ENCODE measurements at regions not wholly inside any gene's neighbourhood (a gene's known extent, or its start where the extent isn't known, plus 50 kb on each side); places are given as distances from the start of the nearest gene placed in this dataset.
"Not testable (repeated sequence)": the region's sequence is repeated elsewhere in the genome, so short reads cannot be mapped to it uniquely, and the experiment has no call there.

GRCh38 chr9:78903581-78903980 lies 606.7 kb downstream of the PSAT1 start:
- no peak for DNase-seq (ENCODE audit: low spot score)

GRCh38 chr9:78904686-78905085 lies 607.8 kb downstream of the PSAT1 start:
- DNase-seq (ENCODE audit: low spot score): no peak

- DNase-seq (ENCODE audit: low spot score): no peak
These were observed 608.5 kb downstream of the PSAT1 start for GRCh38 chr9:78905387-78905786.

GRCh38 chr9:78905986-78906755 lies 609.2 kb downstream of the PSAT1 start:
- no peak for DNase-seq (ENCODE audit: low spot score)

- DNase-seq (ENCODE audit: low spot score): no peak
These were observed 612.6 kb downstream of the PSAT1 start for GRCh38 chr9:78909566-78909965.

- not testable (repeated sequence) for DNase-seq (ENCODE audit: low spot score)
These were observed 620.0 kb downstream of the PSAT1 start for GRCh38 chr9:78916884-78917283.

- no peak for DNase-seq (ENCODE audit: low spot score)
These were observed 622.1 kb downstream of the PSAT1 start for GRCh38 chr9:78918976-78919375.

GRCh38 chr9:78919701-78920100 lies 622.8 kb downstream of the PSAT1 start:
- no peak for DNase-seq (ENCODE audit: low spot score)

- no peak for DNase-seq (ENCODE audit: low spot score)
These were observed 624.4 kb downstream of the PSAT1 start for GRCh38 chr9:78921341-78921740.

GRCh38 chr9:78923966-78924659 lies 627.2 kb downstream of the PSAT1 start:
- DNase-seq (ENCODE audit: low spot score): peak; percentile 16

- DNase-seq (ENCODE audit: low spot score): no peak
These were observed 630.4 kb downstream of the PSAT1 start for GRCh38 chr9:78927099-78927940.

- DNase-seq (ENCODE audit: low spot score): no peak
These were observed 631.9 kb downstream of the PSAT1 start for GRCh38 chr9:78928625-78929405.

- DNase-seq (ENCODE audit: low spot score): no peak
These were observed 633.4 kb downstream of the PSAT1 start for GRCh38 chr9:78930281-78930680.

- DNase-seq (ENCODE audit: low spot score): peak; percentile 25
These were observed 636.1 kb downstream of the PSAT1 start for GRCh38 chr9:78932849-78933627.

- DNase-seq (ENCODE audit: low spot score): no peak
These were observed 636.9 kb upstream of the TLE4 start for GRCh38 chr9:78934880-78935279.

GRCh38 chr9:78938821-78939220 lies 632.9 kb upstream of the TLE4 start:
- DNase-seq (ENCODE audit: low spot score): no peak

GRCh38 chr9:78939311-78940065 lies 632.3 kb upstream of the TLE4 start:
- no peak for DNase-seq (ENCODE audit: low spot score)

GRCh38 chr9:78940121-78940855 lies 631.5 kb upstream of the TLE4 start:
- DNase-seq (ENCODE audit: low spot score): no peak

- no peak for DNase-seq (ENCODE audit: low spot score)
These were observed 617.5 kb upstream of the TLE4 start for GRCh38 chr9:78954286-78954685.
